Prostate gland (tissue), 2 donors: ENCODE measurements at regions not wholly inside any gene's neighbourhood (a gene's known extent, or its start where the extent isn't known, plus 50 kb on each side); places are given as distances from the start of the nearest gene placed in this dataset.

Experiments
- CTCF ChIP-seq, 4 experiments: fragments of 200-600 bp in 2 of 4; fragments of 450-650 bp in 2 of 4; sonication (generic) in 2 of 4; IDR thresholded peaks; 1 replicate in 3 of 4; 2 replicates in 1 of 4; pipeline ENCODE4 v1.5.1; 2016 to 2019; ENCODE audit warnings: antibody characterized with exemption in 4 of 4, mild to moderate bottlenecking in 2 of 4, moderate library complexity in 2 of 4
- POLR2A ChIP-seq: fragments of 450-650 bp; IDR thresholded peaks from one replicate; pipeline ENCODE4 v1.6.1; 2016; ENCODE audit warnings: antibody characterized with exemption, mild to moderate bottlenecking
- POLR2AphosphoS5 ChIP-seq: sonication (generic); formaldehyde crosslinking; IDR thresholded peaks from one replicate; pipeline ENCODE4 v1.6.1; 2017; ENCODE audit warnings: antibody characterized with exemption

- no peak for TF ChIP-seq CTCF (IDR thresholded peaks at IDR 0.05)
- TF ChIP-seq POLR2AphosphoS5, result no peak
- TF ChIP-seq POLR2A, result no peak
Measured at GRCh38 chr1:96931136-96931535, 209.6 kb downstream of the PTBP2 start.
